ENCODE measurements at regions not wholly inside any gene's neighbourhood (a gene's known extent, or its start where the extent isn't known, plus 50 kb on each side); places are given as distances from the start of the nearest gene placed in this dataset.

GRCh38 chr11:90822996-90823395, 600.1 kb upstream of the CHORDC1 start:
- TF ChIP-seq CTCF (conservative IDR thresholded peaks at IDR 0.05; ENCODE audit: low read depth, low read length), result no peak
- no peak overlapping the region for H3K4me3 ChIP-seq (ENCODE audit: low read length)
- DNase-seq (ENCODE audit: low read depth), result no peak

- no peak overlapping the region for H3K4me3 ChIP-seq (ENCODE audit: low read length)
- DNase-seq (ENCODE audit: low read depth), result no peak
- no peak for TF ChIP-seq CTCF (conservative IDR thresholded peaks at IDR 0.05; ENCODE audit: low read depth, low read length)
Measured at GRCh38 chr11:90818196-90818745, 595.4 kb upstream of the CHORDC1 start.

- DNase-seq (ENCODE audit: low read depth), result no peak
- no peak for TF ChIP-seq CTCF (conservative IDR thresholded peaks at IDR 0.05; ENCODE audit: low read depth, low read length)
- H3K4me3 ChIP-seq (ENCODE audit: low read length), result no peak overlapping the region
Measured at GRCh38 chr11:90809581-90809980, 586.7 kb upstream of the CHORDC1 start.

GRCh38 chr11:90805172-90805571, 582.3 kb upstream of the CHORDC1 start:
- peak; percentile 13 for DNase-seq (ENCODE audit: low read depth)
- no peak overlapping the region for H3K4me3 ChIP-seq (ENCODE audit: low read length)
- TF ChIP-seq CTCF (conservative IDR thresholded peaks at IDR 0.05; ENCODE audit: low read depth, low read length), result no peak

- H3K4me3 ChIP-seq (ENCODE audit: low read length), result no peak overlapping the region
- no peak for DNase-seq (ENCODE audit: low read depth)
- TF ChIP-seq CTCF (conservative IDR thresholded peaks at IDR 0.05; ENCODE audit: low read depth, low read length), result no peak
Measured at GRCh38 chr11:90803831-90804230, 581.0 kb upstream of the CHORDC1 start.

GRCh38 chr11:90803366-90803765, 580.5 kb upstream of the CHORDC1 start:
- peak; percentile 11 for DNase-seq (ENCODE audit: low read depth)

More at GRCh38 chr11:90803366-90803765, 580.5 kb upstream of the CHORDC1 start:
- H3K4me3 ChIP-seq (ENCODE audit: low read length), result no peak overlapping the region
- no peak for TF ChIP-seq CTCF (conservative IDR thresholded peaks at IDR 0.05; ENCODE audit: low read depth, low read length)

Data from retinal pigment epithelial cell (primary cell).